ENCODE measurements at regions not wholly inside any gene's neighbourhood (a gene's known extent, or its start where the extent isn't known, plus 50 kb on each side); places are given as distances from the start of the nearest gene placed in this dataset.
"Not testable (repeated sequence)": the region's sequence is repeated elsewhere in the genome, so short reads cannot be mapped to it uniquely, and the experiment has no call there.

DNA sequence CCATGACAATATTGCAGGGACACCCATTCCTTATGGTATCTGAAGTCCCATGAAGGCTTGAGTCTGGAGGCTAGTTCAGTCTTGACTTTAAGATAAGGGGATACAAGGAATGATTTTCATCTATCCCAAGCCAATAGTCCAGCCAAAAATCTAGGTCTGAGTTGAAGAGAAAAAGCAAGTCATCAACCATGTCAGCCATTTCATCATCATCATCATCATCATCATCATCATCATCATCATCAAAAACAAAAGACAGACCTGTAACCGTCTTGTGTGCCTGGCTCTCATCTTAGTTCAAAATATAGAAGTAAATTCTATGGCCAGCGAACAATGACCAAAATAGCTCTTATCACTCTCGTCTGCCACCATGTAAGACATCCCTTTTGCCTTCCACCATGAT lies 59.5 kb upstream of the FAM90A26 start:
- DNase-seq, result not testable (repeated sequence)

GRCh38 chr4:9103148-9103524 lies 67.1 kb upstream of the FAM90A26 start:
- not testable (repeated sequence) for DNase-seq

GRCh38 chr4:9102471-9103147 lies 67.6 kb upstream of the FAM90A26 start:
- not testable (repeated sequence) for DNase-seq

GRCh38 chr4:9096330-9096729 lies 73.9 kb upstream of the FAM90A26 start:
- not testable (repeated sequence) for DNase-seq

DNA sequence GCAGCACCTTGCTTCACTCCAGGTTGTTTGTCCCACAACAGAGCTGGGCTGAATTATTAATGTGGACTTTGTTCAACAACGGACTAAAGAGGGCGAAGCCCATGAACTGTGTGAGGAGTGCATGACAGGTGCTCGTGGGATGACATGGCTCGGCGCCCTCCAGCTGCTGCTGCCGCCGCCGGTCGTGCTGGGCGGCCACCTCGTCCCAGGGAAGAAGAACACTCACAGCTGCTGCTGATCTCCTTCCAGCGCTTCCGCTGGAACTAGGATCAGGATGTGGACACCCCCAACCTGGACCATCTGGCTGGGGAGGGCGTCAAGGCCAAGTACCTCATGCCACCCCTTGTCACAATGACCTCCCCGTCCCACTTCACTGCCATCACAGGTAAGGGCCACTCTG lies 91.4 kb upstream of the FAM90A26 start:
- DNase-seq, result not testable (repeated sequence)

GRCh38 chr4:9076974-9077373 lies 93.2 kb upstream of the FAM90A26 start:
- DNase-seq, result not testable (repeated sequence)

- DNase-seq, result not testable (repeated sequence)
Measured at GRCh38 chr4:9076486-9076885, 93.7 kb upstream of the FAM90A26 start.

DNA sequence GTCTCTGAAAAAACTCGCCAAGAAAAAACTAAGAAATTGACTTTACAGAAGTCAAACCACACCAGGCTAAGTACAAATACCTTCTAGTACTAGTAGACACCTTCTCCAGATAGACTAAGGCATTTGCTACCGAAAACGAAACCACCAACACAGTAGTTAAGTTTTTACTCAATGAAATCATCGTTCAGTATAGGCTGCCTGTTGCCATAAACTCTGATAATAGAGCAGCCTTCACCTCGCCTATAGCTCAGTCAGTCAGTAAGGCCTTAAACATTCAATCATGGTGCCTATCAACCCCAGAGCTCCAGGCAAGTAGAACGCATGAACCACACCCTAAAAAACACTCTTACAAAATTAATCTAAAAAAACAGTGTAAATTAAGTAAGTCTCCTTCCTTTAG lies 96.8 kb upstream of the FAM90A26 start:
- DNase-seq, result not testable (repeated sequence)

- not testable (repeated sequence) for DNase-seq
Measured at GRCh38 chr4:9072521-9073220, 97.5 kb upstream of the FAM90A26 start.

DNA sequence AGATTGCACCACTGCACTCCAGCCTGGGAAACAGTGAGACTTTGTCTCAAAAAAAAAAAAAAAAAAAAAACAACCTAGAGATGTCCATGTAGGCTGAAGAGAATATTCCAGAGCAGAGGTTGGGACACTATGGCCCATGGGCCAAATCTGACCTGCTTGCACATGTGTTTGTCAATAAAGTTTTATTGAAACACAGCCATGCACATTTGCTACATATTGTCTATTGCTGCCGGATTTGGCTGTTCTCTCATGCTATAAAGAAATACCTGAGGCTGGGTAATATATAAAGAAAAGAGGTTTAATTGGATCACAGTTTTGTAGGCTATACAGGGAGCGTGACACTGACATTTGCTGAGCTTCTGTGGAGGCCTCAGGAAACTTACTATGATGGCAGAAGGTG lies 102.3 kb upstream of the FAM90A26 start:
- DNase-seq, result not testable (repeated sequence)

- not testable (repeated sequence) for DNase-seq
Measured at GRCh38 chr4:9063612-9064011, 106.6 kb upstream of the FAM90A26 start.

DNA sequence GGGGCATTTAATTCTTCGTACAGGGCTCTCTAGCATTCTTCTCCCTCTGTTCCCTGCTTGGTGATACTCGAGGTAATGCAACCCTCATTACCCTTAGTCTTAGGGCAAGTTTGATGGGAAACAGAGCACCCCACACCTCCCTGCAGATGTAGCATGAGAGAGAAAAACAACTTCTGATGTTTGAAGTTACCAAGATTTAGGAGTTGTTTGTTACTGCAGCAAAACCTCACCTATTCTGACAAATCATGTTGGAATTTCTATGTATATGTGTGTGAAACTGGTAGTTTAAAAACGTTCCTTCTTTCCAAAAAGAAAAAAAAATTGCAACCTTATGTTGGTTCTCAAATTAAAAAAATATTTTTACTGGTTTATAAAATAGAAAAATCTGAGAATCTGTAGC lies 145.3 kb upstream of the FAM90A26 start:
- DNase-seq, result not testable (repeated sequence)

DNA sequence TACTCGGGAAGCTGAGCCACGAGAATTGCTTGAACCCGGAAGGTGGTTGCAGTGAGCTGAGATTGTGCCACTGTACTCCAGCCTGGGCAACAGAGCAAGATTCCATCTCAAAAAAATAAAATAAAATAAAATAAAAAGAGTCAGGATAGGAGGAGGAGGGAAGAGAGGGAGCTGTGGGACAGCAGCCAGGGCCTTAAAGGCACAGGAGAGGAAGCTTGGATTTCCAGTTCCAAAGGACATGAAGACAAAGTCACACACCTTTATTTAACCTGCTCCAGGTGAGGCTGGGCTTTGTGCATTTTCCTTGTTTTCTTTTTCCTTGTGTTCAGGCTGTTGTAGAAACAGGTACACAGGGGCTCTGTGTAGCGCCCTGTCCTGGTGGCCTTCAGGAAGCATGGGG lies 138.2 kb upstream of the HMX1 start:
- not testable (repeated sequence) for DNase-seq

DNA sequence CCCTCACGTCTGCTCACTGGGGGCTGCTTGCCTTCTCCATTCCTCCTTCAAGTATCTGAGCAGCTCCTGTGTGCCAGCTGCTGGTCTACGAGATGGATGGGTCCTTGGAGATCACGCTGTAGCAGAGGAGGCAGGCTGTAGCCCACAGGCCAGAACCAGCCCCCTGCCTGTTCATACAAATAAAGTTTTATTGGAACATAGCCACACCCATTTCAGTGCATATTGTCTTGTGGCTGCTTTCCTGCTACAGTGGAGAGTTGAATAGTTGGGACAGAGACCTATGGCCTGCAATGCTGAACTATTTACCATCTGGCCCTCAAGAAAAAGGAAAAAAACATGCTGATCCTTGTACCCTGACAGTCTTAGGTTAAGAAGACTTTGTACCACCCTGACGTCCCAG lies 136.8 kb upstream of the HMX1 start:
- DNase-seq, result not testable (repeated sequence)

DNA sequence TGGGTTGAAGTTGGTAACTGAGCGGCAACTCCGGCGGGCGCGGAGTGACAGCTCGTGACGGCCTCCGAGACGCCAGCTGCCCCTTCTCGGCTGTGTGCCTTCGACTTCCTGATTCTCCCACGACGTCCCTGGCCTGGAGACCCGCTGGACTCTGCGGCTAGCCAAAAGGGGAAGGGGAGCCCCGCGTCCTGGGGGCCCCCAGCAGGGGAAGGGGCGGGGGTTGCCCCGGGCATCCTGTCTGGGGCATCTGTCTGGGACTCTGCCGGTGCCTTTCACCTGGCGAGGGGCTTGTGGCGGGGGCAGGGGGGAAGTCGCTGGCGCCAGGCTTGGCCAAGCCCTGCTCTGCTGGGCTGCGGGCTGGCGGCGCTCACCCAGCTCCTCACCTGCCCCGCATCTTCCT lies 129.5 kb upstream of the HMX1 start:
- DNase-seq, result not testable (repeated sequence)

DNA sequence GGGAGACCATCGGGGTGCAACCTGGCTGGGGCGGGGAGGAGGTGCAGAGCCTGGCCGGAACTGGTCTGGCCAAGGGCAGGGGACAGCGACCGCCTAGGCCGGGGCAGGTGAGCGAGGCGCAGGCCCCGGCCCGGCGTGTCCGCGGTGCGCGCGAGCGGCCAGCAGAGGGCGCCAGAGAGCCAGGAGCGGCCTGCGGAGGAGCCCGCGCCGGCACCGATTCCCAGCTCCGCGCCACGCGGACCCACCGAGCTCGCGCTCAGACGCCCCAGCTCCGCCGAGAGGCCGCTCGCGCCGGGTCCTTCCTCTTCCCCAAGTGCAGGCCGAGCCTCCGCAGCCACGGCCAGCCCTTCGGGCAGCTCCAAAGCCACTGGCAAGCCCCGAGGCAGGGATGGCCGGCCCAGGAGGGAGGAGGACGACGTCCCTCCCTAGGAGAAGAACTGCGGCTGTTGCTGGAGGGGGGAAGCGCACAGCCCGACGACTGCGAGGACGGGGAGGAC lies 128.9 kb upstream of the HMX1 start:
- peak; percentile 12 for DNase-seq

- not testable (repeated sequence) for DNase-seq
Measured at GRCh38 chr4:8992981-8993380, 121.3 kb upstream of the HMX1 start.

DNA sequence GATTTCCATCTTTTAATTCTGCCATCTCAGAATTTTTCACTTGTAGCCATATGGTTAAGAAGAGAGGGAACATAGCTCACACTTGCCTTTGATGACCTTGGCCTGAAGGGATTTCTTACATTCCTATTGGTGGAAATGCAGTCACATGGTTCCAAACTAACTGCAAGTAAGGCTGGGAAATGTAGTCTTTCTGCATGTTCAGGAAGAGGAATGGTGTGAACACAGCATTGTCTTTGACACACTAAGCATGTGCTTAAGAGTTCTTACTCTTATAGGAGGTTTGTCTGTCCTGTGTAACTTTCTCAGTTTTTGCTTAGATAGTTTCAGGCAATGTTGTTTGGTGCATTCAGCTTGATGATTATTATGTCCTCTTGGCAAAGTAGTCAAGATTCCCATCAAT lies 119.8 kb upstream of the HMX1 start:
- DNase-seq, result not testable (repeated sequence)

DNA sequence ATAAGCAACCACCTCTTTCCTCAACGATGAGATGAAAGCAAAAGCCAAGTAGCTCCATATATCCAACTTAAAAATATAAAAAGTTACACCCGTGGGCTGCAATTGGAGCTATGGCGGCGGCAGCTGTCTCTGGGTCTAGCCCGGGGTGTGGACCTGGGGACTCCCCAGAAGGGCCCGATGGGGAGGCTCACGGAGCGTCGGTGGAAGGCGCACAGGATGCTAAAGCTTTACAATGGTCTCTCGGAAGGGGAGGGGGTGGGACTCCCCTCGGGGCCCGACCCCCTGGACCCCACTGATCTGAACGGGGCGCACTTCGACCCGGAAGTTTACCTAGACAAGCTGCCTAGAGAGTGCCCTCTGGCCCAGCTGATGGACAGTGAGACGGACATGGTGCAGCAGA lies 118.7 kb upstream of the HMX1 start:
- not testable (repeated sequence) for DNase-seq

DNA sequence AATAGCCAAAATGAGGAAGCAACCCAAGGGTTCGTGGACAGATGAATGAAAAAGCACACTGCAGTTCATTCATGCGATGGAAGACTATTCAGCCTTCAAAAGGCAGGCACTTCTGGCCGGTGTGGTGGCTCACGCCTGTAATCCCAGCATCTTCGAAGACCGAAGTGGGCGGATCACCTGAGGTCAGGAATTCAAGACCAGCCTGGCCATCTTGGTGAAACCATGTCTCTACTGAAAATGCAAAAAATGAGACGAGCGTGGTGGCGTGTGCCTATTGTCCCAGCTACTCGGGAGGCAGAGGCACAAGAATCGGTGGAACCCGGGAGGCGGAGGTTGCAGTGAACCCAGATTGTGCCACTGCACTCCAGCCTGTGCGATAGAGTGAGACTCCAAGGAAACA lies 114.1 kb upstream of the HMX1 start:
- DNase-seq, result not testable (repeated sequence)

DNA sequence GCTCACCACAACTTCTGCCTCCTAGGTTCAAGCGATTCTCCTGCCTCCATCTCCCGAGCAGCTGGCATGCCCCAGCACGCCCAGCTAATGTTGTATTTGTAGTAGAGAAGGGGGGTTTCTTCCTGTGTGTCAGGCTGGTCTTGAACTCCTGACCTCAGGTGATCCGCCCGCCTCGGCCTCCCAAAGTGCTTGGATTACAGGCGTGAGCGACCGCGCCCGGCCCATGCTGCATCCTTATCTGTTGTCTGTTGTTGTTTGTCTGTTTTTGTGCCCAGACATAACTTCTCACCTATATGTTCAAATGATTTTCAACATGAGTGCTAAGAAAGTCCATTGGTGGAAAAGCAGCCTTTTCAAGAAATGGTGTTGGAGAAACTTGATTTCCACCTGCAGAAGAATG lies 113.0 kb upstream of the HMX1 start:
- DNase-seq, result not testable (repeated sequence)

DNA sequence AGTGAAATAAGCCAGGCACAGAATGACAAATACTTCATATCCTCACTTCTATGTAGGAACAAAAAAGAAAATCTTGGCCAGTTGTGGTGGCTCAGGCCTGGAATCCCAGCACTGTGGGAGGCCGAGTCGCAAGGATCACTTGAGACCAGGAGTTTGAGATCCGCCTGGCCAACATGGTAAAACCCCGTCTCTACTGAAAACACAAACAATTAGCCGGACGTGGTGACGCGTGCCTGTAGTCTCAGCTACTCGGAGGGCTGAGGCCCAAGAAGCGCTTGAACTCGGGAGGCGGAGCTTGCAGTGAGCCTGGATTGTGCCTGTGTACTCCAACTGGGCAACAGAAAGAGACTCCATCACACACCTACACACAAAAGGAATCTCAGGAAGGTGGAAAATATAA lies 112.3 kb upstream of the HMX1 start:
- DNase-seq, result not testable (repeated sequence)

DNA sequence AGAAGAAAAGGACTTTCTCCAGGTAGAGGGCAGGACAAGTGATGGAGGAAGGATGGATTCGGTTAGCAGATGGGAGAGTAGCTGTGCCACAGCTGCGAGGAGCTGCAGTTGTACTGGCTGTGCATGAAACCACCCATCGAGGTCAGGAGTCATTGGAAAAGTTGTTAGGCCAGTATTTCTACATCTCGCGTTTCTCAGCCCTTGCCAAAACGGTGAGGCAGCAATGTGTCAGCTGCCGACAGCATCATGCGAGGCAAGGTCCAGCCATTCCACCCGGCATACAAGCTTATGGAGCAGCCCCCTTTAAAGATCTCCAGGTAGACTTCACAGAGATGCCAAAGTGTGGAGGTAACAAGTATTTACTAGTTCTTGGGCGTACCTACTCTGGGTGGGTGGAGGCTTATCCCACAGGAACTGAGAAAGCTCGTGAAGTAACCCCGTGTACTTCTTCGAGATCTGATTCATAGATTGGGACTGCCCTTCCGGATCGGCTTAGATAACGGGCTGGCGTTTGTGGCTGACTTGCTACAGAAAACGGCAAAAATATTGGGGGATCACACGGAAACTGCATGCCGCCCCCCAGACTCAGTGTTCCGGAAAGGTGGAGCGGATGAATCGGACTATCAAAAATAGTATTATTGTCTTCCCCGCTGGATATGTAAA lies 105.0 kb upstream of the HMX1 start:
- not testable (repeated sequence) for DNase-seq

DNA sequence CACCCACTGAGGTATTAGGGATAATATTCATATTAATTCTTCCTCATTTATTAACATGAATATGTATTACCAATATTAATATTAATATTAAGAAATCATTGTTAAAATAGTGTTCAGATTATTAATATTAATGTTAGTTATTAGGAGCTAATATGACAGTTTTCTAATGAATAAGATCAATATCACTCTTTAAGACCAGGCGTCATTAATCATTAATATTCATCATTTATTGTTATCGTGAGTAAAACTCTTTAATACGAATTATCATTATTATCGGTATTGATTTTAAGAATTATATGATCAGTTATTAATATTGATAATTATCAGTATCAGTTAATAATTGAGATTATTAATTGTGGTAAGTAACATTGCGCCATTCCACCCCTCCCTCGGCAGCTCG lies 101.0 kb upstream of the HMX1 start:
- DNase-seq, result not testable (repeated sequence)
